ENCODE measurements at regions not wholly inside any gene's neighbourhood (a gene's known extent, or its start where the extent isn't known, plus 50 kb on each side); places are given as distances from the start of the nearest gene placed in this dataset.

DNA sequence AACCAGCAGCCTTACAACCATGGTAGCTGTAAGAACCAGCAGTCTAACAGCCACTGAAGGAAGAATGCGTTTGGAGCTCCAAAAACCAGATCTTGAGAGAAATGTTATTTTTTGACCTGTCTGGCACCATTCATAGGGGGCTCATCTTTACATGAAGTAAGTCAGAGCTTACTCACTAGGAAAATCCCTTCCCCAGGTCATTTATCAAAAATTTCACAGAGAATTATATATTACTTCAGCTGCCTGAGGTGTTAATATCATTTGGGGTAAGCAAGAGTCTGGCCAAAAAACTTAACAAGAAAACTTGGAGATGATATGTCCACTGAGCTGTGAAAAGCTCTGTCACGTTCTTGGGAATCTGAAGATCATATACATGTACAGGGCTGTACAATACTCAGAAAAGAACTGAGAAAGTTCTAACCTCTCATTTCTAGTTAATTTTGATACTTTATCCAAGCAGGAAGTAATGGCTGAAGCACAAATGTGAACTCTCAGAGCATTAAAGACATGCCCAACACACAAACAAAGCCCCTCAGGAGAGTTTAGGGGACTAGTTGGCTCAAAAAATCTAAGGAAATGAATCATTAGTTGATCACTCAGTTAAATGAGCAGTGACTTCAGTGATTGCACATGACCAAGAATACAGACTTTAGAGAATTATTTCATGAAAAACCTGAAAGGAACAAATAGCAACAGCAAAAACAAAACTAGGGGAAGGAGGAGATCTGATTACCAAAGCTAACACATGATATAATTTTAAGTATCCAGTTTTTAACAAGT lies 681.1 kb downstream of the LTN1 start:
- Histone ChIP-seq H3K4me1 (ENCODE audit: low read depth) (no peaks in the 10 kb centered on the region), H3K27ac (no peak overlapping the region), H3K9me3 (ENCODE audit: low read depth) (no peaks in the 10 kb centered on the region), H3K36me3 (no peaks in the 10 kb centered on the region), H3K4me3 (no peak overlapping the region), H3K27me3 (no peaks in the 10 kb centered on the region)
- TF ChIP-seq, protein P1, sequence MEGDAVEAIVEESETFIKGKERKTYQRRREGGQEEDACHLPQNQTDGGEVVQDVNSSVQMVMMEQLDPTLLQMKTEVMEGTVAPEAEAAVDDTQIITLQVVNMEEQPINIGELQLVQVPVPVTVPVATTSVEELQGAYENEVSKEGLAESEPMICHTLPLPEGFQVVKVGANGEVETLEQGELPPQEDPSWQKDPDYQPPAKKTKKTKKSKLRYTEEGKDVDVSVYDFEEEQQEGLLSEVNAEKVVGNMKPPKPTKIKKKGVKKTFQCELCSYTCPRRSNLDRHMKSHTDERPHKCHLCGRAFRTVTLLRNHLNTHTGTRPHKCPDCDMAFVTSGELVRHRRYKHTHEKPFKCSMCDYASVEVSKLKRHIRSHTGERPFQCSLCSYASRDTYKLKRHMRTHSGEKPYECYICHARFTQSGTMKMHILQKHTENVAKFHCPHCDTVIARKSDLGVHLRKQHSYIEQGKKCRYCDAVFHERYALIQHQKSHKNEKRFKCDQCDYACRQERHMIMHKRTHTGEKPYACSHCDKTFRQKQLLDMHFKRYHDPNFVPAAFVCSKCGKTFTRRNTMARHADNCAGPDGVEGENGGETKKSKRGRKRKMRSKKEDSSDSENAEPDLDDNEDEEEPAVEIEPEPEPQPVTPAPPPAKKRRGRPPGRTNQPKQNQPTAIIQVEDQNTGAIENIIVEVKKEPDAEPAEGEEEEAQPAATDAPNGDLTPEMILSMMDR (IDR thresholded peaks at IDR 0.05; ENCODE audit: low read depth, low read length), result no peak
- no peak for DNase-seq (ENCODE audit: low read depth in 1 of 2, low spot score in 1 of 2)

DNA sequence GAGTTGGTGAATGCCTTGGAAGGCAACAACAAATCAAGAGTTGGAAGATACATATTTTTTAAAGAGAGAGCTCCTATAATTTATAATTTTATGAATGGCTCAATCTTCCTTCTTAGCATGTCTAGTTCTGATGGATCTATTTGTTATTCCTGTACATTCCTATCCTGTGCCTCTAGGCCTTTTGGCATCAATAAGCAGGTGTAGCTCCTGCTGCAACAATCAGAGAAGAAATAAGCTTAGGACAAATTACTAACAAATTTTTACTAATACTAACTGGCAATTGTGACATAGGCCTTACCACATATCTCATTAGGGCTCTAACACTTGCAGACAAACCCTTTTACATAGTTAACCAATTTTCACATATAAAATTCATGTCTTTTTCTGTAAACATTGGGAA lies 682.0 kb downstream of the LTN1 start:
- H3K4me1 ChIP-seq (ENCODE audit: low read depth), result no peaks in the 10 kb centered on the region
- no peak for DNase-seq (ENCODE audit: low read depth in 1 of 2, low spot score in 1 of 2)
- H3K36me3 ChIP-seq, result no peaks in the 10 kb centered on the region
- H3K27ac ChIP-seq, result no peak overlapping the region
- no peaks in the 10 kb centered on the region for H3K27me3 ChIP-seq
- no peak overlapping the region for H3K4me3 ChIP-seq
- TF ChIP-seq, protein P1 (IDR thresholded peaks at IDR 0.05; ENCODE audit: low read depth, low read length), result no peak
- H3K9me3 ChIP-seq (ENCODE audit: low read depth), result no peaks in the 10 kb centered on the region

DNA sequence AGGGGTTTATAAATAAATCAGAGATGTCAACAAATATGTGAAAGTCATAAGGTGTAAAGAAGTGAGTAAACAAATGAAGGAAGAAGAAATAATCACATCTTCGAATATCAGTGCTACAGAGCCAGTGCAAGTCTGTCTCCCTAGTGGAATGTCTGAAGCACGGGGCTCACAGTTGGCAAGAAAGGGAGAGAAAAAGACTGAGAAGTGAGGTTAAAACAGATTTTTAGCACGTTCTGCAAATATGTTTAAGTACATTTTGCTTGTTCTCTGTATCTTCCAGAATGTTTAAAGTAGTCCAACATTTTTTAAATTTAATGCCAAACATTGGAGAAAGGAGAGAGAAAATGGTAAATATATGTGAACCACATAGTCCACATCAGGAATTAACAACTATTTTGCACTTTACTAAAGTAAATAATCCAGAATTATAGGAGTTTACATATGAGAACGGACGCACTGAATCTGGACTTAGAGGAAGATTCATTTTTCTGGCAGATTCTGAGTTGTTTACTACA lies 682.4 kb downstream of the LTN1 start:
- no peak for DNase-seq (ENCODE audit: low read depth in 1 of 2, low spot score in 1 of 2)
- Histone ChIP-seq H3K36me3 (no peaks in the 10 kb centered on the region), H3K27me3 (no peaks in the 10 kb centered on the region), H3K9me3 (ENCODE audit: low read depth) (no peaks in the 10 kb centered on the region), H3K4me1 (ENCODE audit: low read depth) (no peaks in the 10 kb centered on the region), H3K27ac (no peak overlapping the region), H3K4me3 (no peak overlapping the region)
- TF ChIP-seq, protein P1 (IDR thresholded peaks at IDR 0.05; ENCODE audit: low read depth, low read length), result no peak

DNA sequence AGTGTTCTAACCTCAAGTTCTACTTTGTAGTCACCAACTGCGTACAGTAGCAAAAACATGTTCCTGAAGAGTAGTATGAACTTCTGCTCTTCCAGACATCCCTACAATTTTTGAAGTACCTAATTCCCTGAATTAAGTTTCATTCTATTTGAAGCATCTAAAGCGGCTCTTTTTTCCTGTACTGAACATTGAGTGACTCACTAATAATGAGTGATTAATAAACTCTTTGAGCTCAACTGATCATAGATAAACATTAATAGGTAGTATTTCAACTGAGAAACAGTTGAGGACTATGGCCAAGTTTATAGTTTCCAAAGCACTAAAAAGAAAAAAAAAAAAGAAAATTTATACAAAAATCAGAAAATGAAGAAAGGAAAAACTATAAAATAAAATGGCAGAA lies 683.1 kb downstream of the LTN1 start:
- Histone ChIP-seq H3K9me3 (ENCODE audit: low read depth) (no peaks in the 10 kb centered on the region), H3K27ac (no peak overlapping the region)

DNA sequence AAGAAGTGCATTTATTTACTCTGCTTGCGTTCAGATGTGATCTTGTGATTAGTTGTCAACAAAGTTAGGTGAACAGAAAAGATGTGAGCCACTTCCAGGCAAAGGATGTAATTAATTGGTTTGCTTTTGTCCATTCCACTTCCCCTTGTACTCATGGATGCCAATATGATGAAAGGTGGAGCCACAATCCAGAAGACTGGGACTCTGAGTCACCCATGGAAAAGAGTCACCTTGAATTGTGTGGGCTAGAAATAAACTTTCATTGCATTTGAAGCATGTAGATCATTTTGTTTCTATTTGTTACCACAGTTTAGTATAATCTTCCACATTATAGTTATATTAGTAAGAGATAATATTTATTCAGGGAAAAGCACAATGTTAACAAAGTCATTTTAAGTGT lies 684.2 kb downstream of the LTN1 start:
- Histone ChIP-seq H3K4me1 (ENCODE audit: low read depth) (no peaks in the 10 kb centered on the region), H3K36me3 (no peaks in the 10 kb centered on the region), H3K9me3 (ENCODE audit: low read depth) (no peaks in the 10 kb centered on the region), H3K4me3 (no peak overlapping the region), H3K27ac (no peak overlapping the region), H3K27me3 (no peaks in the 10 kb centered on the region)
- TF ChIP-seq, protein P1 (IDR thresholded peaks at IDR 0.05; ENCODE audit: low read depth, low read length), result no peak
- no peak for DNase-seq (ENCODE audit: low read depth in 1 of 2, low spot score in 1 of 2)

More for the DNA sequence above, 683.1 kb downstream of the LTN1 start:
- Histone ChIP-seq H3K4me3 (no peak overlapping the region), H3K36me3 (no peaks in the 10 kb centered on the region), H3K27me3 (no peaks in the 10 kb centered on the region), H3K4me1 (ENCODE audit: low read depth) (no peaks in the 10 kb centered on the region)
- no peak for DNase-seq (ENCODE audit: low read depth in 1 of 2, low spot score in 1 of 2)
- TF ChIP-seq, protein P1 (IDR thresholded peaks at IDR 0.05; ENCODE audit: low read depth, low read length), result no peak
